T-helper 1 cell (primary cell): ENCODE measurements at regions not wholly inside any gene's neighbourhood (a gene's known extent, or its start where the extent isn't known, plus 50 kb on each side); places are given as distances from the start of the nearest gene placed in this dataset.
"Not testable (repeated sequence)": the region's sequence is repeated elsewhere in the genome, so short reads cannot be mapped to it uniquely, and the experiment has no call there.

ENCODE experiments used
- DNase-seq, 5 donors: peaks; one replicate each; pipeline ENCODE4 v3.0.0-alpha.2; 2012 to 2020

DNA sequence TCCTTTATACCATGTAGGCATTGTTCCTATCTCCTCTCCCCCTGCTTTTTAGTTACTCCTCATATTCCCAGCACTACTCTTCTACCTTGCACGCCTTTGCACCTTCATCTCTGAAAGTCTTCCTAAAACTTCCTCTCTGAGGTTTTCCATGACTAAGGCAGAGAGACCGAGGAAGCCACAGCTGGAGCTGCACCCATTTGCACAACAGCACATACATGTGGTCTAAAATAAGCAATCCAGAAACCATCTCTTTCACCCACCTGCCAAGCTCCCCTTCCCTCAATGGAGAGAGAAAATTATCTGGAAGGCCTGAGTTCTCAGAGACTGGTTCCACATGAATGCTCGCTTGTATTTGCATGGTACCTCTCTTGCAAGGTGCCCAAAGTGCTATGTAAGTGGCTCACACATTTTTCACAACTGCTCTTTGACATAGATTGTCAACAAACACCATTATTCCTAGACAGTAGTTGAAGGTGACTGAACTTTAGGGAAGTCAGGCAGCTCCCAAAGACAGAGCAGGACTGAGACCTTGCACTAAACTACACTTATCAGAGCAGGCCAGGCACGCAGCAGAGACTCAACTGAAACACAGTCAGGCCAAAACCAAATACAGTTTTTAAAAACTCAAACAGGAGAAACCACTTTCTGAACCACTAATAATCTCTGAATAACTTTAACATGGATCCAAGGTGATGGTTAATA, 313.2 kb downstream of the TFAP2A start:
- DNase-seq: no peak

DNA sequence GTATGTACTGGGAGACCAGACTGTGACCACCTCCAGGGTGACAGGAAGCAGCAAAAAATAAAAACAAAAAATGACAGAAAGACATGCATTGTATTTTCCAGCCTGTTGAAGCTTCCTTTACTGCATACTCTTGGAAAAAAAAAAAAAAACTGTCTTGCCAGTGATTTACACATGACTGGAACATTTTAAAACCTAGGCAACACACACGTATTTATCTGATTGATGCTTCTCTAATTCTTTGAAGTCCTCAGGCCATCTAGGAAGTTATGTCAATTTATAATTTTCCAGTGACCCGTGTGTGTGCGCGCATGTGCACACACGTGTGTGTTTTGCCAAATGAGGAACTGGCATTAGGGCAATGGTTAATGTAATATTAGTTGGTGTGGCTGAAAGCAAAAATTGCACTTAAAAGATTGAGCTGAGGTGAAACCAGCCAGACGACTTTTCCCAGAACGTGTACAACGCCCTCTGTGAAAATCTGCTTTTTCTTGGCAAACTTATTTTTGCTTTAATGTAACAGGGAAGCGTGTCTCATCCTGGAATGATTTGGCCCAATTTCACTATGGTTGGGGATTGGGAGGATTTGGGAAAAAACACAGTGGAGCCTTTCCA, 315.2 kb downstream of the TFAP2A start:
- DNase-seq: no peak

DNA sequence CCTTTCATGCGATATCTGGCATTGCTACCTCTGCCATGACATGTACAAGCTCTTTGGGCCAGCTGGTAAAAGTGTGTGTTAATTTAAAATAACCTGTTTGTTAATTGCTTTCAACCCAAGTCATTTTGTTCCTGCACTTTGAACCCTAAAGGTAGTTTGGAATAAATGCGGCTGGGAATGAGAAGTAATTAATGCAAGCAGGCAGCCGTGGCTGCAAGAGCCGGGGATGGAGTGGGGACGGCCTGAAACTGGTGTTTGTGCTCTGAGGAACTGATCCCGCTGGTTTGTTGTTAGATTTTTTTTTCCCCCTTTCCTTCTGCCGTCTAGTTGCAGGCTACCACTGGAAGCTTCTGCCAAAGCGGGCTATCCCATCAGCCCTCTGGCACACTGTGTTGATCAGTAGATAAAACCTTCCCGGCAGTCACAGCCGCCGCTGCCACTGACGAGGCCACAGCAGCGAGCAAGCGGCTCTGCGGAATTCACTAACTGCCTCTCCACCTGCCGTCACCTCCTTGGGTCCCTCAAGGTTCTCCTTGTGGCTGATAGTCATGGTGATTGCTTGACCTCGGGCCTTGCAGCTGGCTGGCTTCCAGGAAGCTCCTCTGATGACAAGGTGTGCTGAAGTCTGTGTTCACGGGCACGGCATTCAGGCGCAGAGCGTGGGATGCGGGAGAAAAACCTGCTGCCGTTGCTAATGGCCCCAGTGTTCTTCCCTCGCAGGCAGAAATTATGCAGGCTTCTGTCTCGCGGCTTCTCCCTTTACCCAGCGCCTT, 315.9 kb downstream of the TFAP2A start:
- DNase-seq: no peak

DNA sequence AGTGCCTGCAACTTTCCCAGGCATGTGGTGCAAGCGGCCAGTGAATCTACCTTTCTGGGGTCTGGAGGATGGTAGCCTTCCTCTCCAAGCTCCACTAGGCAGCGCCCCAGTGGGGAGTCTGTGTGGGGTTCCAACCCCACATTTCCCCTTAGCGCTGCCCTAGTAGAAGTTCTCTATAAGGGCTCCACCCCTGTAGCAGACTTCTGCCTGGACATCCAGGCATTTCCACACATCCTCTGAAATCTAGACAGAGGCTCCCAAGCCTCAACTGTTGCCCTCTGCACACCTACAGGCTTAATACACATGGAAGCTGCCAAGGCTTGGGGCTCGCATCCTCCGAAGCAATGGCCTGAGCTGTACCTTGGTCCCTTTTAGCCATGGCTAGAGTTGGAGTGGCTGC, 321.6 kb downstream of the TFAP2A start:
- DNase-seq: no peak

GRCh38 chr6:10084111-10084986, 330.5 kb downstream of the TFAP2A start:
- no peak for DNase-seq

- DNase-seq: no peak
Measured at GRCh38 chr6:10082385-10082784, 332.5 kb downstream of the TFAP2A start.

- DNase-seq: no peak
Measured at GRCh38 chr6:10081957-10082356, 332.9 kb downstream of the TFAP2A start.

DNA sequence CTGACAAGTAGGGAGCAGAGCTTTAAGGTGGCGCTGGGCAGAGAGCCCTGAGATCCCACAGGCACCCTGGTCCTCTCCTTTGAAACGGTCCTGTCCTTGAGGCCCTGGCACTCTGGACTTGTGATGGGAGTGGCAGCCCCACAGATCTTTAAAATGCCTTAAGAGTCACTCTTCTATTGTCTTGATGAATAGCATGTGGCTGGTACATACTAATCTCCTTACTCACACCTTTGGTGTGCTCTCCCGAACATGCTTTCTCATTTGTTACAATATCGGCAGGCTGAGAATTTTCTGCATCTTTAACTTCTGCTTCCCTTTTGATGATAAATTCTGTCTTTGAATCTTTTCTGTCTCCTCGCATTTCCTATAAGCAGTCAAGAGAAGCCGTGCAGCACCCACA, 333.8 kb downstream of the TFAP2A start:
- no peak for DNase-seq

DNA sequence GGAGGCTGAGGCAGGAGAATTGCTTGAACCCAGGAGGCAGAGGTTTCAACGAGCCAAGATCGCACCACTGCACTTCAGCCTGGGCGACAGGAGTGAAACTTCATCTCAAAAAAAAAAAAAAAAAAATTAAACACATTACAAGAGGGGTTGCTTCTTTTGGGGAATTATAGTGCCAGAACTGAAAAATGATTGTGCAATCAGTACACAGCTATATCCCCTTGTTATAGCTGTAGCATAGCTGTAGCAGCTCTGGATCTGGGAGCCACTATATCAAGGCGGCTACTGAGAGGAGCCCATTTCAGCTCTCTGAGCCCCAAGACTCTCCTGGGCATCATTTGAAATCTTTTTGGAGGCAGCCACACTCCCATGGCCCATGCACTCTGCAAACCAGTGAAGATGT, 334.3 kb downstream of the TFAP2A start:
- DNase-seq: no peak

- DNase-seq: no peak
Measured at GRCh38 chr6:10078581-10078980, 336.3 kb downstream of the TFAP2A start.

DNA sequence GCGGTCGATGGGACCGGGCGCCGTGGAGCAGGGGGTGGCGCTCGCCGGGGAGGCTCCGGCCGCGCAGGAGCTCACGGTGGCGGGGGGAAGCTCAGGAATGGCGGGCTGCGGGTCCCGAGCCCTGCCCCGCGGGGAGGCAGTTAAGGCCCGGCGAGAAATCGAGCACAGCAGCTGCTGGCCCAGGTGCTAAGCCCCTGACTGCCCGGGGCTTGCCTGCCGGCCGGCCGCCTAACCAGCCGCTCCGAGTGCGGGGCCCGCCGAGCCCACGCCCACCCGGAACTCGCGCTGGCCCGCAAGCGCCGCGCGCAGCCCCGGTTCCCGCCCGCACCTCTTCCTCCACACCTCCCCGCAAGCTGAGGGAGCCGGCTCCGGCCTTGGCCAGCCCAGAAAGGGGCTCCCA, 340.1 kb downstream of the TFAP2A start:
- DNase-seq: not testable (repeated sequence)

DNA sequence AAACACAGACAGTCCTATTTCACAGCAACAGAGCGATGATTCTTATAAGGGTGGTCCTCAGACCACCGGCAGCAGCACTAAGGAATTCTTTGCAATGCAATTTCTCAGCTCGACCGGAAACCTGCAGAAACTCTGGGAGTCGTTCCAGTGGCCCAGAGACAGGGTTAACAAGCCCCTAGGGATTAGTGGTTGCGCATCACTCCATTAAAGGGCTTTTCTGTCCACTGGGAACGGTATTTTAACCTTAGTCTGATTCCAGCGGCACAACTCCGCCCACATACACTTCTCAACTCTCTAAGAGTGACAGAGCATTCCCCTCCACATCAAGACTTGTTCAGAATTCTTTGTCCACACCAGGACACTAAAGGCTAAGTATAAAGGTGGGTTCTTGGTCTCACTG, 341.5 kb downstream of the TFAP2A start:
- no peak for DNase-seq

DNA sequence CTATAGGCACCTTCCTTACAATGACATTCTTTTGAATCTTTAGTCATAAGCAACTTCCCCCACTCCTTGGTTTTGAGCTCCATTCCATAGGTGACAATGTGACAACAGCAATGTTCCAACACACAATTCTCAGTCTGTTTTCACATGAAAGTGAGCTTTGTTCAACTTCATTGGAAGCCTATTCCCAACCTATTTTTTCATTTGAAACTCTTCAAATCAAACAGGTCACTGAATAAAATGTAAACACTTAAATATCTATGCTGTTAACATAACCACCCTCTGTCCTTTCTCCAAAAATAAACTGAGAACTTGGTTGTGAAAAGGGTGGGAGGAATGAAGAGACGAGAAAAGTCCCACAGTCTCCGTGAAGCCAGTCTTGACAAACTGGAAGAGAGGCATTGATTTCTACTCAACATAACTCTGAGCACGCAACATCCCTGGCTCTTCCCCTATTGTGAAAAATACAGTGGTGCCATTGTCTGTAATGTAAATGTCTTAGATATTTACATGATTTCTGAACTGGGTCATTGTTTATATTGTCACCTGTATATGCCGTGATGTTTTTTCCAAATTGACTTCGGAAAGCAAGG, 343.1 kb downstream of the TFAP2A start:
- no peak for DNase-seq

DNA sequence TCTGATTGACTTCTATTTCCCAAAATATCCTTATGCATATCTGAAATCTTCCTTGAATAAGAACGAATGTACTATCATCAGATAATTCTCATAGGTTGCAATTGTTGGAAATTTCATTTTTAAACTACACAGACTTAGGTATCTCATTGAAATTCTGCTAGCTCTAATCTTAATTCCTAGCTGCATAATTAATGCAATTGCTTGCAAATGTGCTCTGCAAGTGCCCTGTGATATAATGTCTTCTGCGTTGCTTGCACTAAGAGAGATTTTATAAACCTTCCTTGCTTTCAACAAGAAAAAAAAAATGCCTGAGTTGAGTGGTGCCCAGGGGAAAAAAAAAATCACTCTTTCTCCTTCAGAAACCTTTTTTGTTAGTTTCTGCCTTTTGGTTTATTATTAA, 354.9 kb downstream of the TFAP2A start:
- DNase-seq: no peak

- DNase-seq: no peak
Measured at GRCh38 chr6:10054672-10055071, 360.2 kb downstream of the TFAP2A start.

DNA sequence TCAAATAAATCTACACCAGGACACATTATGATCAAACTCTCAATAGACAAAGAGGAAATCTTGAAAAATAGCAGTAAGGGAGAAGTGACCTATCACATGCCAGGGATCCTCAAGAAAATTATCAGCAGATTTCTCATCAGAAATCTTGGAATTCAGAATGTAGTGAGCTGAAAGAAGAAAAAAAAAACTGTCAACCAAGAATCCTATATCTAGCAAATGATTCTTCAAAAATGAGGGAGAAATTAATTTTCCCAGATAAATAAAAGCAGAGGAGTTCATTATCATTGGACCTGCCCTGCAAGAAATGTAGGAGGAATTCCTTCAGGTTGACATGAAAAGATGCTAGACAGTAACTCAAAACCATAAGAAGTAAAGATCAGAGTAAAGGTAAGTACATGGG, 363.6 kb downstream of the TFAP2A start:
- DNase-seq: no peak

GRCh38 chr6:10048370-10049297, 366.2 kb downstream of the TFAP2A start:
- no peak for DNase-seq

- DNase-seq: no peak
Measured at GRCh38 chr6:10042280-10042679, 372.6 kb downstream of the TFAP2A start.

DNA sequence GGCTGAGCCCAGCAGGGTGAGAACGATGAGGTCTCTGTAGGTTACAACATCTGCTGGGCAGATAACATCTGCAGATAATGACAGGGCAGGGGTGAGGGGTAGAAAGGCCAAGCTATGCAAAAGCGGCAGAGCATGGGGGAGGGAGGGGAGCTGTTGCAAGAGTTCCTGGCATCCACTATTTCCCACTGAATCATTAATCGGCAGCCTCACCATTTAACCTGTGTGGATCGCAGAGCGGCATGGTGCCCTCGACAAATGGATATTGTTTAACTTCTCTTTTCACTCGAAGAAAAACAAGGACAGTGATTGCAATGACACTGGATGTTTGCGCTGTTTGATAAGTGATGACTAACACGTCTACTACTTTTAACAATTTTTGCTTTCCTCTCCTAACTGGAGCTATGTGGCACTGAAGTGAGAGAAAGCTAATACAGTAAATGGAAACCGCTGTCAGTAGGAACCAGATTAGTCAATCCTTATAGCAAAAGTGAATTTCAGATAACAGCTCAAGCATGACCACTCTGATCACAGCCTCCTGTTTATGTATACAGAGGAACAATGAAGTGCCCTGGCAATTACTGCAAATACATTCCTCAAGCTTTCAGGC, 381.5 kb downstream of the TFAP2A start:
- no peak for DNase-seq

DNA sequence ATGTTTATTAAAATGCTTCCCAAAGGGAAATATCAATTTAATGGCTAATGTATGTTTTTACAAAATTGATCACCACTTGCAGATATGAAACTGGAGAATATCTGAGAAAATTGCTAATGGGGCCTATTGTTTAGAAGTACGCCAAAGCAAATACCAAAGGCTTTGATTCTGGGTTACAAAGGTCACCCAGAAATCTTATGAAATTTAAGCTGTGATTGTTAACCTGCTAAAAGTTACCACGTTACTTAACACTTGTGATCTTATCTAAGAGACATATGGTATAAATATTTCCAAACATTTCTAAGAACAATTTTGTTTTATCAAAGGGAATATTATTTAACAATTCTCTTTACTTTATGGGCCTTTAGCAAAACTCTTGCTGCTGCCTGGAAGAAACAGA, 383.3 kb downstream of the TFAP2A start:
- no peak for DNase-seq

- no peak for DNase-seq
Measured at GRCh38 chr6:10030942-10031537, 383.8 kb downstream of the TFAP2A start.
